BJ (cell line): ENCODE measurements at regions not wholly inside any gene's neighbourhood (a gene's known extent, or its start where the extent isn't known, plus 50 kb on each side); places are given as distances from the start of the nearest gene placed in this dataset.

Source experiments
- CTCF ChIA-PET: fragments of 350-600 bp; formaldehyde crosslinking; extraction: SDS; loops from one replicate; lab custom pipeline; 2021; ENCODE audit warnings: antibody characterized with exemption, inconsistent platforms; lab: Yijun Ruan, JAX
- POLR2A ChIA-PET: fragments of 300-600 bp; sonication (Branson Sonifier 250); formaldehyde crosslinking; extraction: SDS; loops from one replicate; lab custom pipeline; 2021; ENCODE audit warnings: antibody characterized with exemption; lab: Charles Lee
- DNase-seq: peaks from one replicate; pipeline ENCODE4 v3.0.0-alpha.2; 2011; ENCODE audit warnings: low read depth
- H3K27me3 ChIP-seq: 2 replicates; pipeline ENCODE4 v1.6.0; 2011; ENCODE audit warnings: low read length; ENCODE audit not compliant: control insufficient read depth, insufficient read depth
- H3K36me3 ChIP-seq: 2 replicates; pipeline ENCODE4 v1.5.1; 2011; ENCODE audit warnings: low read length; ENCODE audit not compliant: control insufficient read depth, insufficient read depth
- H3K4me3 ChIP-seq: 2 replicates; pipeline ENCODE4 v1.5.1; 2011; ENCODE audit warnings: low read depth, mild to moderate bottlenecking, control low read depth, low read length
- CTCF ChIP-seq: IDR thresholded peaks from 2 replicates; pipeline ENCODE4 v1.5.1; 2011; ENCODE audit warnings: low read depth, mild to moderate bottlenecking, control low read depth, inconsistent platforms, low read length, moderate library complexity; ENCODE audit not compliant: insufficient read depth

- no peak for DNase-seq
- CTCF ChIA-PET: no interaction called here
- Histone ChIP-seq H3K36me3 (no peaks in the 10 kb centered on the region), H3K4me3 (no peak overlapping the region), H3K27me3 (no peaks in the 10 kb centered on the region)
- POLR2A ChIA-PET: no interaction called here
- no peak for TF ChIP-seq CTCF
These were observed 506.0 kb upstream of the JARID2 start for GRCh38 chr6:14739827-14740226.

GRCh38 chr6:14742171-14742570 lies 503.7 kb upstream of the JARID2 start:
- POLR2A ChIA-PET: no interaction called here
- no peak for DNase-seq
- H3K4me3 ChIP-seq: no peak overlapping the region
- H3K27me3 ChIP-seq: no peaks in the 10 kb centered on the region
- CTCF ChIA-PET: interaction anchor here (0.6 kb wide), 1 partner anchor 714 kb away, joined by 3 read pairs; no protein-coding TSS in a partner anchor
- TF ChIP-seq CTCF: no peak
- H3K36me3 ChIP-seq: no peaks in the 10 kb centered on the region

- Histone ChIP-seq H3K36me3 (no peaks in the 10 kb centered on the region), H3K27me3 (no peaks in the 10 kb centered on the region), H3K4me3 (no peak overlapping the region)
- TF ChIP-seq CTCF: no peak
- CTCF ChIA-PET: interaction anchor here (0.6 kb wide), 1 partner anchor 713 kb away, joined by 3 read pairs; no protein-coding TSS in a partner anchor
- no peak for DNase-seq
- POLR2A ChIA-PET: no interaction called here
These were observed 503.2 kb upstream of the JARID2 start for GRCh38 chr6:14742680-14743079.

GRCh38 chr6:14743144-14743473 lies 502.8 kb upstream of the JARID2 start:
- H3K4me3 ChIP-seq: no peak overlapping the region
- POLR2A ChIA-PET: no interaction called here

GRCh38 chr6:14743474-14744211 lies 502.2 kb upstream of the JARID2 start:
- no peak for TF ChIP-seq CTCF
- no peaks in the 10 kb centered on the region for H3K36me3 ChIP-seq
- CTCF ChIA-PET: no interaction called here
- POLR2A ChIA-PET: no interaction called here
- H3K4me3 ChIP-seq: no peak overlapping the region
- peak; percentile 99 for DNase-seq
- no peaks in the 10 kb centered on the region for H3K27me3 ChIP-seq

More at GRCh38 chr6:14743144-14743473, 502.8 kb upstream of the JARID2 start:
- TF ChIP-seq CTCF: no peak
- CTCF ChIA-PET: no interaction called here
- Histone ChIP-seq H3K27me3 (no peaks in the 10 kb centered on the region), H3K36me3 (no peaks in the 10 kb centered on the region)
- peak; percentile 92 for DNase-seq
